Spleen (tissue), 7 donors: ENCODE measurements at regions not wholly inside any gene's neighbourhood (a gene's known extent, or its start where the extent isn't known, plus 50 kb on each side); places are given as distances from the start of the nearest gene placed in this dataset.

Experiments used
- POLR2A ChIP-seq, 3 donors: fragments of 450-650 bp; IDR thresholded peaks; one replicate each; pipeline ENCODE4 v1.5.1; 2017; ENCODE audit warnings: antibody characterized with exemption in 3 of 3, mild to moderate bottlenecking in 1 of 3
- POLR2AphosphoS5 ChIP-seq, 3 donors: sonication (generic); formaldehyde crosslinking; IDR thresholded peaks; one replicate each; pipeline ENCODE4 v1.5.1; 2017; ENCODE audit warnings: antibody characterized with exemption in 3 of 3
- TF ChIP-seq, protein P1 (sequence below), 11 experiments: fragments of 200-600 bp in 7 of 11; fragments of 450-650 bp in 4 of 11; sonication (generic) in 4 of 11; IDR thresholded peaks in 8 of 11; conservative IDR thresholded peaks in 3 of 11; 1 replicate in 7 of 11; 2 replicates in 4 of 11; pipeline versions ENCODE4 v1.4.0 to v1.8.0; 2016 to 2021; ENCODE audit warnings: antibody characterized with exemption in 11 of 11, inconsistent platforms in 4 of 11, mild to moderate bottlenecking in 1 of 11
- donor health status: DM: no; HTN: no; CAD: no; lungs with moderate emphysema.
- donor health status: DM: no; HTN: no; CAD: no.
- donor health status: DM: no; HTN: no; CAD: no.

DNA sequence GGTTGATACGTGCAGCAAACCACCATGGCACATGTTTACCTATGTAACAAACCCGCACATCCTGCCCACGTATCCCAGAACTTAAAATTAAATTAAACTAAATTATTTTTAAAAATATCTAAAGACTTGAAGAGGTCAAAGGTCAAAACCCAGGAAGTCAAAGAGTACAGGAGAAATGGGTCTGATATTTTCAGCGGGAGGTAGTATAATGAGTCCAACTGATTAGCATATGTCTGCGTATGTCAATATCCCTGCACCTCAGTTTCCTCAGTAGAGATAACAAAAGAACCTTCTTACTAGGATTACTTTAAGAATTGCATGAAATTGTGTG is 133.0 kb downstream of the TMEM26 start:
- TF ChIP-seq POLR2A (IDR thresholded peaks at IDR 0.05) (no peak), POLR2AphosphoS5 (IDR thresholded peaks at IDR 0.05) (no peak)
- TF ChIP-seq, protein P1, sequence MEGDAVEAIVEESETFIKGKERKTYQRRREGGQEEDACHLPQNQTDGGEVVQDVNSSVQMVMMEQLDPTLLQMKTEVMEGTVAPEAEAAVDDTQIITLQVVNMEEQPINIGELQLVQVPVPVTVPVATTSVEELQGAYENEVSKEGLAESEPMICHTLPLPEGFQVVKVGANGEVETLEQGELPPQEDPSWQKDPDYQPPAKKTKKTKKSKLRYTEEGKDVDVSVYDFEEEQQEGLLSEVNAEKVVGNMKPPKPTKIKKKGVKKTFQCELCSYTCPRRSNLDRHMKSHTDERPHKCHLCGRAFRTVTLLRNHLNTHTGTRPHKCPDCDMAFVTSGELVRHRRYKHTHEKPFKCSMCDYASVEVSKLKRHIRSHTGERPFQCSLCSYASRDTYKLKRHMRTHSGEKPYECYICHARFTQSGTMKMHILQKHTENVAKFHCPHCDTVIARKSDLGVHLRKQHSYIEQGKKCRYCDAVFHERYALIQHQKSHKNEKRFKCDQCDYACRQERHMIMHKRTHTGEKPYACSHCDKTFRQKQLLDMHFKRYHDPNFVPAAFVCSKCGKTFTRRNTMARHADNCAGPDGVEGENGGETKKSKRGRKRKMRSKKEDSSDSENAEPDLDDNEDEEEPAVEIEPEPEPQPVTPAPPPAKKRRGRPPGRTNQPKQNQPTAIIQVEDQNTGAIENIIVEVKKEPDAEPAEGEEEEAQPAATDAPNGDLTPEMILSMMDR (IDR thresholded peaks at IDR 0.05 in 8 of 11, conservative IDR thresholded peaks at IDR 0.05 in 3 of 11), result no peak
